ENCODE measurements at regions not wholly inside any gene's neighbourhood (a gene's known extent, or its start where the extent isn't known, plus 50 kb on each side); places are given as distances from the start of the nearest gene placed in this dataset.

DNA sequence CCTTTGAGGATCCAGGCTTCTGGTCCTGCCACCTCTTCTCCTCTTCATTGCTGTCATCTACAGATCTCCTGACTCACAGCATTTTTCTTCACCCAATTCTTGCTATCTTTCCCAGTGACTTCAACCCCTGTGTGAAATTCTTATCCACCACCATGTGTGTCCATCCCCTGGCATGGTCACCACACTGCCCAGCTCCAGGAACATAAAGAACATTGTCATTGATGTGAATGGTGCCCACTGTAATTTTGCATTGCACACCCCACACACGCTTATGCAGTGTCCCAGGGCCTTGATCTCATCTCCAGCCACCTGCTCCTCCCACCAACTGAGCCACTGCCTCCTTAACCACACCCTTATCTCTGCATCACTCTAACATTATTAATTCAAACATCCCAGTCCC is 85.3 kb downstream of the C1D start:
- no peak for DNase-seq (ENCODE audit: low spot score)
- no peaks in the 10 kb centered on the region for H3K36me3 ChIP-seq (ENCODE audit: control insufficient read depth in 4 of 4, insufficient read depth in 3 of 4, low read depth in 1 of 4, low read length in 3 of 4)
- 77% methylated on average over 1 of the region's 1 CpG for WGBS

DNA sequence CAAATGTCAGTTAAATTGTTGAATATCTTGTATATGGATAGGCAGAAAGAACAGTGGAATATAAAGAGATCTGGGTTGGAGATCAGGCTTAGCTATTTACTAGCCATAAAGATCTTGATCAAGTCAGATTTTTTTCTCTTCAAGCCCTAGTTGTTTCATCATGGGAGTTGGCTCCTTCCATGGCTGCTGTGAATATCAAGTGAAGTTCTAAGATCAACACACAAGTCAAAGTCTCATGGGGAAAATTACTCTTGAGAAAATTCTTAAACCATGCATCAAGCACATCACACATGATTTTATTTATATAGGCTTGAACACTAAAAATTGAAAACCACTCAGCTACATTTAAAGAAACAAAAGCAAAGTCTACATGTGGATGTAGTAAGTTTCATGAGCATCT is 79.8 kb downstream of the C1D start:
- H3K4me1 ChIP-seq (ENCODE audit: control insufficient read depth in 4 of 4, insufficient read depth in 4 of 4, low read length in 3 of 4), result no peaks in the 10 kb centered on the region
- no peak for DNase-seq (ENCODE audit: low spot score)
- no peak overlapping the region for H3K27ac ChIP-seq (ENCODE audit: low read depth in 1 of 2, low read length in 2 of 2)
- no peak overlapping the region for H3K4me3 ChIP-seq (ENCODE audit: low read depth in 1 of 3, low read length in 3 of 3)
- H3K9me3 ChIP-seq (ENCODE audit: control insufficient read depth in 4 of 4, low read length in 3 of 4), result peaks cover 0 to 2% (median 0%) of the 10 kb centered on the region in 4 donors
- peaks cover 0 to 2% (median 0%) of the 10 kb centered on the region in 4 donors for H3K27me3 ChIP-seq (ENCODE audit: control insufficient read depth in 4 of 4, insufficient read depth in 4 of 4, low read length in 3 of 4)
- H3K36me3 ChIP-seq (ENCODE audit: control insufficient read depth in 4 of 4, insufficient read depth in 3 of 4, low read depth in 1 of 4, low read length in 3 of 4), result no peaks in the 10 kb centered on the region
- no peak overlapping the region for H3K9ac ChIP-seq (ENCODE audit: low read depth in 1 of 2, low read length in 2 of 2)
- TF ChIP-seq RAD21 (IDR thresholded peaks at IDR 0.05) (no peak), JUND (IDR thresholded peaks at IDR 0.05) (no peak), FOXA2 (IDR thresholded peaks at IDR 0.05) (no peak)
- TF ChIP-seq, protein P1, sequence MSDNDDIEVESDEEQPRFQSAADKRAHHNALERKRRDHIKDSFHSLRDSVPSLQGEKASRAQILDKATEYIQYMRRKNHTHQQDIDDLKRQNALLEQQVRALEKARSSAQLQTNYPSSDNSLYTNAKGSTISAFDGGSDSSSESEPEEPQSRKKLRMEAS (IDR thresholded peaks at IDR 0.05), result no peak
- TF ChIP-seq, protein P2, sequence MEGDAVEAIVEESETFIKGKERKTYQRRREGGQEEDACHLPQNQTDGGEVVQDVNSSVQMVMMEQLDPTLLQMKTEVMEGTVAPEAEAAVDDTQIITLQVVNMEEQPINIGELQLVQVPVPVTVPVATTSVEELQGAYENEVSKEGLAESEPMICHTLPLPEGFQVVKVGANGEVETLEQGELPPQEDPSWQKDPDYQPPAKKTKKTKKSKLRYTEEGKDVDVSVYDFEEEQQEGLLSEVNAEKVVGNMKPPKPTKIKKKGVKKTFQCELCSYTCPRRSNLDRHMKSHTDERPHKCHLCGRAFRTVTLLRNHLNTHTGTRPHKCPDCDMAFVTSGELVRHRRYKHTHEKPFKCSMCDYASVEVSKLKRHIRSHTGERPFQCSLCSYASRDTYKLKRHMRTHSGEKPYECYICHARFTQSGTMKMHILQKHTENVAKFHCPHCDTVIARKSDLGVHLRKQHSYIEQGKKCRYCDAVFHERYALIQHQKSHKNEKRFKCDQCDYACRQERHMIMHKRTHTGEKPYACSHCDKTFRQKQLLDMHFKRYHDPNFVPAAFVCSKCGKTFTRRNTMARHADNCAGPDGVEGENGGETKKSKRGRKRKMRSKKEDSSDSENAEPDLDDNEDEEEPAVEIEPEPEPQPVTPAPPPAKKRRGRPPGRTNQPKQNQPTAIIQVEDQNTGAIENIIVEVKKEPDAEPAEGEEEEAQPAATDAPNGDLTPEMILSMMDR (IDR thresholded peaks at IDR 0.05; ENCODE audit: low read depth, low read length, missing input control), result no peak
- TF ChIP-seq, protein P3, sequence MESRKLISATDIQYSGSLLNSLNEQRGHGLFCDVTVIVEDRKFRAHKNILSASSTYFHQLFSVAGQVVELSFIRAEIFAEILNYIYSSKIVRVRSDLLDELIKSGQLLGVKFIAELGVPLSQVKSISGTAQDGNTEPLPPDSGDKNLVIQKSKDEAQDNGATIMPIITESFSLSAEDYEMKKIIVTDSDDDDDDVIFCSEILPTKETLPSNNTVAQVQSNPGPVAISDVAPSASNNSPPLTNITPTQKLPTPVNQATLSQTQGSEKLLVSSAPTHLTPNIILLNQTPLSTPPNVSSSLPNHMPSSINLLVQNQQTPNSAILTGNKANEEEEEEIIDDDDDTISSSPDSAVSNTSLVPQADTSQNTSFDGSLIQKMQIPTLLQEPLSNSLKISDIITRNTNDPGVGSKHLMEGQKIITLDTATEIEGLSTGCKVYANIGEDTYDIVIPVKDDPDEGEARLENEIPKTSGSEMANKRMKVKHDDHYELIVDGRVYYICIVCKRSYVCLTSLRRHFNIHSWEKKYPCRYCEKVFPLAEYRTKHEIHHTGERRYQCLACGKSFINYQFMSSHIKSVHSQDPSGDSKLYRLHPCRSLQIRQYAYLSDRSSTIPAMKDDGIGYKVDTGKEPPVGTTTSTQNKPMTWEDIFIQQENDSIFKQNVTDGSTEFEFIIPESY (IDR thresholded peaks at IDR 0.05), result no peak

More for the DNA sequence above, 85.3 kb downstream of the C1D start:
- H3K27ac ChIP-seq (ENCODE audit: low read depth in 1 of 2, low read length in 2 of 2), result no peak overlapping the region
- H3K9ac ChIP-seq (ENCODE audit: low read depth in 1 of 2, low read length in 2 of 2), result no peak overlapping the region
- no peaks in the 10 kb centered on the region for H3K27me3 ChIP-seq (ENCODE audit: control insufficient read depth in 4 of 4, insufficient read depth in 4 of 4, low read length in 3 of 4)
- TF ChIP-seq SP1 (IDR thresholded peaks at IDR 0.05), result no peak
- TF ChIP-seq, protein P4, sequence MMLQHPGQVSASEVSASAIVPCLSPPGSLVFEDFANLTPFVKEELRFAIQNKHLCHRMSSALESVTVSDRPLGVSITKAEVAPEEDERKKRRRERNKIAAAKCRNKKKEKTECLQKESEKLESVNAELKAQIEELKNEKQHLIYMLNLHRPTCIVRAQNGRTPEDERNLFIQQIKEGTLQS (IDR thresholded peaks at IDR 0.05), result no peak
- TF ChIP-seq, protein P1 (IDR thresholded peaks at IDR 0.05), result no peak
- no peak for TF ChIP-seq GABPA (IDR thresholded peaks at IDR 0.05 in 1 of 2, conservative IDR thresholded peaks at IDR 0.05 in 1 of 2)
- peaks cover 0 to 2% (median 0%) of the 10 kb centered on the region in 4 donors for H3K9me3 ChIP-seq (ENCODE audit: control insufficient read depth in 4 of 4, low read length in 3 of 4)
- H3K4me1 ChIP-seq (ENCODE audit: control insufficient read depth in 4 of 4, insufficient read depth in 4 of 4, low read length in 3 of 4), result no peaks in the 10 kb centered on the region
- no peak overlapping the region for H3K4me3 ChIP-seq (ENCODE audit: low read depth in 1 of 3, low read length in 3 of 3)

DNA sequence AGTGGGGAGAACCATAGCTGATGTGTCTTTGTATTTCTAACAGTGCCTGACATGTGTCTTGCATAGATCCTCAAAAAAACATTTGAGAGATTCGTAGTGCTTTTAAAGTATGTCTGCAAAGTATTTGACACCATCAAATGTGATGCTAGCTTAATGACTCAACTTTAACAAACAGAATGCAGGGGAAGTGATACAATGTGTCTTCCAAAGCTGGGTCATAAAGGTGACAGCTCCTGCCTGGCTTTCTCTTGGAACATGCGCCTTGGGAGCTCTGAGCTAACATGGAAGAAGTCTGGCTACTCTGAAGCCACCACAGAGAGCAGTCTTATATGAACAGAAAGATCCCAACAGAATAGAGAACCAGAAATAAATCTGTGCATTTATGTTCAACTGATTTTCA is 78.2 kb downstream of the C1D start:
- no peak overlapping the region for H3K4me3 ChIP-seq (ENCODE audit: low read depth in 1 of 3, low read length in 3 of 3)
- 74% methylated on average over 2 of the region's 2 CpGs for WGBS
- TF ChIP-seq FOXA2 (IDR thresholded peaks at IDR 0.05), result no peak
- TF ChIP-seq YY1 (IDR thresholded peaks at IDR 0.05), result no peak
- TF ChIP-seq, protein P4 (IDR thresholded peaks at IDR 0.05), result no peak
- TF ChIP-seq, protein P5, sequence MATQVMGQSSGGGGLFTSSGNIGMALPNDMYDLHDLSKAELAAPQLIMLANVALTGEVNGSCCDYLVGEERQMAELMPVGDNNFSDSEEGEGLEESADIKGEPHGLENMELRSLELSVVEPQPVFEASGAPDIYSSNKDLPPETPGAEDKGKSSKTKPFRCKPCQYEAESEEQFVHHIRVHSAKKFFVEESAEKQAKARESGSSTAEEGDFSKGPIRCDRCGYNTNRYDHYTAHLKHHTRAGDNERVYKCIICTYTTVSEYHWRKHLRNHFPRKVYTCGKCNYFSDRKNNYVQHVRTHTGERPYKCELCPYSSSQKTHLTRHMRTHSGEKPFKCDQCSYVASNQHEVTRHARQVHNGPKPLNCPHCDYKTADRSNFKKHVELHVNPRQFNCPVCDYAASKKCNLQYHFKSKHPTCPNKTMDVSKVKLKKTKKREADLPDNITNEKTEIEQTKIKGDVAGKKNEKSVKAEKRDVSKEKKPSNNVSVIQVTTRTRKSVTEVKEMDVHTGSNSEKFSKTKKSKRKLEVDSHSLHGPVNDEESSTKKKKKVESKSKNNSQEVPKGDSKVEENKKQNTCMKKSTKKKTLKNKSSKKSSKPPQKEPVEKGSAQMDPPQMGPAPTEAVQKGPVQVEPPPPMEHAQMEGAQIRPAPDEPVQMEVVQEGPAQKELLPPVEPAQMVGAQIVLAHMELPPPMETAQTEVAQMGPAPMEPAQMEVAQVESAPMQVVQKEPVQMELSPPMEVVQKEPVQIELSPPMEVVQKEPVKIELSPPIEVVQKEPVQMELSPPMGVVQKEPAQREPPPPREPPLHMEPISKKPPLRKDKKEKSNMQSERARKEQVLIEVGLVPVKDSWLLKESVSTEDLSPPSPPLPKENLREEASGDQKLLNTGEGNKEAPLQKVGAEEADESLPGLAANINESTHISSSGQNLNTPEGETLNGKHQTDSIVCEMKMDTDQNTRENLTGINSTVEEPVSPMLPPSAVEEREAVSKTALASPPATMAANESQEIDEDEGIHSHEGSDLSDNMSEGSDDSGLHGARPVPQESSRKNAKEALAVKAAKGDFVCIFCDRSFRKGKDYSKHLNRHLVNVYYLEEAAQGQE (IDR thresholded peaks at IDR 0.05), result no peak
- TF ChIP-seq EGR1 (IDR thresholded peaks at IDR 0.05; ENCODE audit: low read depth in 2 of 2), result no peak
- TF ChIP-seq, protein P2 (IDR thresholded peaks at IDR 0.05; ENCODE audit: low read depth, low read length, missing input control), result no peak
- no peak for TF ChIP-seq RXRA (IDR thresholded peaks at IDR 0.05)
- TF ChIP-seq NR2F2 (IDR thresholded peaks at IDR 0.05), result no peak

More for the DNA sequence above, 78.2 kb downstream of the C1D start:
- Histone ChIP-seq H3K27ac (ENCODE audit: low read depth in 1 of 2, low read length in 2 of 2) (no peak overlapping the region), H3K9ac (ENCODE audit: low read depth in 1 of 2, low read length in 2 of 2) (no peak overlapping the region), H3K36me3 (ENCODE audit: control insufficient read depth in 4 of 4, insufficient read depth in 3 of 4, low read depth in 1 of 4, low read length in 3 of 4) (no peaks in the 10 kb centered on the region), H3K4me1 (ENCODE audit: control insufficient read depth in 4 of 4, insufficient read depth in 4 of 4, low read length in 3 of 4) (no peaks in the 10 kb centered on the region), H3K9me3 (ENCODE audit: control insufficient read depth in 4 of 4, low read length in 3 of 4) (peaks cover 0 to 4% (median 0%) of the 10 kb centered on the region in 4 donors), H3K27me3 (ENCODE audit: control insufficient read depth in 4 of 4, insufficient read depth in 4 of 4, low read length in 3 of 4) (peaks cover 0 to 2% (median 0%) of the 10 kb centered on the region in 4 donors)
- no peak for DNase-seq (ENCODE audit: low spot score)
